ENCODE measurements at regions not wholly inside any gene's neighbourhood (a gene's known extent, or its start where the extent isn't known, plus 50 kb on each side); places are given as distances from the start of the nearest gene placed in this dataset.
A peak's percentile ranks its signal among the peaks of the same experiment; 100 is the strongest.

DNA sequence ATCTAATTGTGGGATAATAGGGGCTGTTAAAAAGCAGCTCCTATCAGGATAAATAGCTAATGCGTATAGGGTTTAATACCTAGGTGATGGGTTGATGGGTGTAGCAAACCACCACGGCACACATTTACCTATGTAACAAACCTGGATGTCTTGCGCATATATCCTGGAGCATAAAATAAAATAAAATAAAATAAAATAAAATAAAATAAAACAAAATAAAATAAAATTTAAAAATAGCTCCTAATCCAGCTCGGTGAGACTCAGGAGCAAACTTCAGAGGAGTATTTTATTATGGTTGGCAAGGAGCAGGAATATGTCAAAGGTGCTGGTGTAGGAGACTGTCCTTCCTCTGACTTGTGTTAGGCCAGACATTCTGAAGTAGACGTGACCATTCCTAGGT lies 721.0 kb downstream of the BCL11B start:
- DNase-seq: no peak

DNA sequence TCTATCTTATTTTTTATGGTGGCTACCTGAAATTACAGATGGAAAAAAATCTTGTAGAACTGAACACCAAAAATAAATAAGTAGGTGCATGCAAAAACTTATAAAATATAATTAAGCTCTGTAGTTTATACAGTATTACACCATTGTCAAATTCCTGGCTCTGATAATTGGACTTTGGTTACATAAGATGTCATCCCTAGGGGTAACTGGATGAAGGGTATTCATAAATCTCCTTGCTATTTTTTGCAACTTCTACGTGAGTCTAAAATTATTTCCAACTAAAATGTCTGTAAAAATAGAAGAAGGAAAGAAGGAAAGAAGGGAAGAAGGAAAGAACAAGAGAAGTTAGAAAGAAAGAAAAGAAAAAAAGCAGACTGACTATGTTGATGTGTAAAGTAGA lies 716.6 kb downstream of the BCL11B start:
- no peak for DNase-seq

DNA sequence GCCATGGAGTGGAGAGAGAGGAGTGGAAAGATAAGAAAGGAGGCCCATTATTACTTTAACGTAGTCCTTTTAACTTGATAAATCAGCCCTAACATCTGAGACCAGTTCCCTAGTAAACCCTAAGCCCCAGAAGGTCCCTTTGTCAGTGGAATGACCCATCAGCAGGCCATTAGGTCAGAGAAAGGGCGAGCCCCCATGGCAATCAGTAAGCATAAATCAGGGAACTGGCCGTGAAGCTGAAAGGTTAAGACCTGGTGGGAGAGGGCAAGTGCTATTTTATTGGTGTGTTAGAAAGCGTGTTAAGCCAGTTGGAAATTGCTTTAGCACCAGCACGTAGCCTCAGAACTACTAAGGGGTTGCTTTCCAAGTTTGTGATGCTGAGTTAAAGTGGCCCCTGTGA lies 708.0 kb downstream of the BCL11B start:
- no peak for DNase-seq

DNA sequence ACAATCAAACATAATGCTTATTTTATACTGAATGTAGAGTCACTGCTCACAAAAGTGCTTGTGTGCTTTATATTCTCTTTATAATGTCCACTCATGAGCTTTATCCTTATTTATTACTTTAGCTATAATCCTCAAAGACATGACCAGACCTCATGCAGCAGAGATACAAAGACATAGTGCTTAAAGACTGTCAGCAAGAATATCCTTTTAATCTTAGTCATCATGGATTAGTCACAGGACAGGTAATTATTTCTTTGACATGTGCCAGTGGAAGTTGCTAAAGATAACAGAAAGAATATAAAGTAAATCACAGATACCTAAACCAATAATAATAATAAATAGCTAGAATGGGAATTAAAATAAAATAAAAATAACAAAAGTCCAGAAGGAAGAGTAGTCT lies 707.5 kb downstream of the BCL11B start:
- DNase-seq: no peak

- no peak for DNase-seq
Measured at GRCh38 chr14:98571104-98571503, 700.9 kb downstream of the BCL11B start.

- DNase-seq: no peak
Measured at GRCh38 chr14:98573082-98573481, 698.9 kb downstream of the BCL11B start.

- DNase-seq: no peak
Measured at GRCh38 chr14:98576463-98576862, 695.5 kb downstream of the BCL11B start.

DNA sequence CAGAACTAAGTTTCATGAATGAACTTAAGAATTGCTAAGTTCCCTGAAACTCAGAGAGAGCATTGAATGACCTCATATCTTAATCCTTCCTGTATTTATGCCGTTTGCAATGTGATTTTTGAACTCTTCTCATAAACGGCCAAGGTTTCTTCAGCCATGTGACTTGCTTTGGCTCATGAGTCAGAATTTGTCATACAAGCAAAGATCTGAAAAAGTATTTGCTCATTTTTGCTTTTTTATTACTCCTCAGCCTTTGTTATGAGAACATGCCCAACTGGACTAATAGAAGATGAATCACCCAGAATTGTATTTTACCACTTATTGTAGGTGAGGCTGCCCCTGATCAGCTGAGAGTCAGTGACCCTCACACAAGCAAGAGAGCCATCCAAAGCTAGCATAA lies 693.8 kb downstream of the BCL11B start:
- DNase-seq: peak in 1 of 2 donors; percentile 4

- DNase-seq: no peak
Measured at GRCh38 chr14:98579140-98579539, 692.9 kb downstream of the BCL11B start.

- DNase-seq: no peak
Measured at GRCh38 chr14:98580131-98580678, 691.8 kb downstream of the BCL11B start.

GRCh38 chr14:98582276-98582675 lies 689.7 kb downstream of the BCL11B start:
- no peak for DNase-seq

GRCh38 chr14:98591161-98591560 lies 680.8 kb downstream of the BCL11B start:
- DNase-seq: no peak

- no peak for DNase-seq
Measured at GRCh38 chr14:98592611-98593170, 679.3 kb downstream of the BCL11B start.

GRCh38 chr14:98593361-98593761 lies 678.6 kb downstream of the BCL11B start:
- DNase-seq: no peak

DNA sequence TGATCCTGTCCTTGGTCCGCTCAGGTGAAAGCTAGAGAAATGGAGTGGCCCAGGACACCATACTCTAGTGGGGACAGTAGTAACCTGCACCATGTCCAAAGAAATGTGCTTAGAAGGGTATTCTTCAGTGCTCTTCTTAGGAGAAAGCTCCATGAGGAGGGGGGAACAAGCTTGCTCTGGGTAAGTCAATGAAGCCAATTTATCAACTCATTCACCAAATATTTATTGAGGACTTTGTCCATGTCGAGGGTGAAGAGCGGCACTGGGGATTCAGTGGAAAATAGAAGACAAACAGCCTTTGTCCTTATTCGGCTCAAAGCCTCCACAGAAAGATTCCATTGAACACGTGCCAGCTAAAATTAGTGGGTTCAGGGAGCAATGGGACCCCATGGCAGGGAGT lies 677.8 kb downstream of the BCL11B start:
- DNase-seq: no peak

- no peak for DNase-seq
Measured at GRCh38 chr14:98598576-98598975, 673.4 kb downstream of the BCL11B start.

GRCh38 chr14:98599082-98599481 lies 672.9 kb downstream of the BCL11B start:
- no peak for DNase-seq

DNA sequence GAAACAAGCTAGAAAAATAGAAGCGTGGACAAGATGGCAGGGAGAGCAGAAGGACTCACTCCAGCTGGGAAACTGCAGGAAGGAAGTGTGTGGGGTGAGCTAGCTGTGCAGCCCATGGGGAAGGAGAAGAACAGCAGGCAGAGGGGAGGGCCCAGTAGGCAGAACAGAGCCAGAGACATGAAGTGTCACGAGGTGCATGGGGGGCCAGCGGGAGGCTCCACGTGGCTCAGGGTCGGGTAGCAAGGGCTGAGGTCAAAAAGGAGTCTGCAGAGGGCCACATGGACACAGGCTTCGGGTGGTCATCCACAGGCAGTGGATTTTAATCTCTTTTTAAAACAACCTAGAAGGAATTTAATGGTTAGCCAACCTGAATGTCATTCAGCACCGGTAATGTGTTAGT lies 669.0 kb downstream of the BCL11B start:
- DNase-seq: no peak

GRCh38 chr14:98605043-98605442 lies 667.0 kb downstream of the BCL11B start:
- DNase-seq: no peak

- DNase-seq: no peak
Measured at GRCh38 chr14:98606041-98606640, 665.9 kb downstream of the BCL11B start.

- no peak for DNase-seq
Measured at GRCh38 chr14:98606816-98607215, 665.2 kb downstream of the BCL11B start.

DNA sequence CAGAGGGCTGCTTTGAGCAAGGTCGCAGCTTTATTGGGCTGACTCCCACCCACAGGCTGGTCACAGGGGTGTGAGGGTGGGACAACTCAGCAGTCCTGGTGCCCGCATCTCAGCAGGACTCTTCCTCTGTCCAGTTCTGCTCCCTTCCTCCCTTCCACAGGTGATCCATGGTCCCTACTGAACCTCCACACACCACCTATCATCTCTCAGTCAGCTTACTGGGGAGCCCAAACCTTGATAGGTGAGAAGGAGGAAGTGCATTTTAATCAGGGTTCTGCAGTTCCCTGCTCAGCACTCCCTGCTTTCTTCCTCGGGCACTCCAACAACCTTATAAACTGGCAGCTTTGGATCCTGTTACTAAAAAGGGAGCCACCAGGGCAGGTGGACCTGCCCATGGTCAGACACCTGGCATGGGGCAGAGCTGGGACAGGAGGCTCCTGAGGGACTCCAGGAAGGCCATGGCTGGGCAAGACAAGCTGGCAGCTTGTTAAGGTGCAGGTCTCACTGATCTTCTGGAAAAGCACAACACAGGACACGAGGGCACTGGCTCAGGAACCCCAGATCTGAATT lies 664.6 kb downstream of the BCL11B start:
- no peak for DNase-seq

GRCh38 chr14:98608071-98609060 lies 663.6 kb downstream of the BCL11B start:
- DNase-seq: no peak

Measured in inflammatory macrophage treated with lipopolysaccharide for 1 hour (primary cell).